OCI-LY1 (cell line): ENCODE measurements at regions not wholly inside any gene's neighbourhood (a gene's known extent, or its start where the extent isn't known, plus 50 kb on each side); places are given as distances from the start of the nearest gene placed in this dataset.
A peak's percentile ranks its signal among the peaks of the same experiment; 100 is the strongest.
"Not testable (repeated sequence)": the region's sequence is repeated elsewhere in the genome, so short reads cannot be mapped to it uniquely, and the experiment has no call there.

Experiments
- H2AFZ ChIP-seq: fragments of 200-600 bp; sonication (generic), shearing (Covaris generic); 2 replicates; pipeline ENCODE4 v1.6.0; 2014; ENCODE audit warnings: antibody characterized with exemption, mild to moderate bottlenecking, low read length
- H3F3A ChIP-seq: fragments of 200-600 bp; sonication (generic), shearing (Covaris generic); 2 replicates; pipeline ENCODE4 v1.6.0; 2014; ENCODE audit warnings: mild to moderate bottlenecking, antibody characterized with exemption, low read length, moderate library complexity; ENCODE audit not compliant: insufficient read depth
- H3K27ac ChIP-seq: fragments of 200-600 bp; sonication (generic); 2 replicates; pipeline ENCODE4 v1.5.1; 2014; ENCODE audit warnings: low read length, mixed run types, mild to moderate bottlenecking, low read depth; ENCODE audit not compliant: poor library complexity, severe bottlenecking
- H3K27me3 ChIP-seq: fragments of 200-600 bp; sonication (generic); 2 replicates; pipeline ENCODE4 v1.6.0; 2014; ENCODE audit warnings: antibody characterized with exemption, mild to moderate bottlenecking, low read length, moderate library complexity; ENCODE audit not compliant: insufficient read depth
- H3K36me3 ChIP-seq: fragments of 200-600 bp; sonication (generic); 2 replicates; pipeline ENCODE4 v1.6.1; 2014; ENCODE audit warnings: mild to moderate bottlenecking, antibody characterized with exemption, low read length, moderate library complexity, mixed read lengths; ENCODE audit not compliant: insufficient read depth
- H3K4me1 ChIP-seq: fragments of 200-600 bp; sonication (generic); 2 replicates; pipeline ENCODE4 v1.5.1; 2014; ENCODE audit warnings: mild to moderate bottlenecking, low read length, moderate library complexity; ENCODE audit not compliant: insufficient read depth, severe bottlenecking
- H3K4me2 ChIP-seq: fragments of 200-600 bp; sonication (generic), shearing (Covaris generic); 2 replicates; pipeline ENCODE4 v1.6.1; 2014; ENCODE audit warnings: low read length
- H3K4me3 ChIP-seq: fragments of 200-600 bp; sonication (generic); 2 replicates; pipeline ENCODE4 v1.5.1; 2014; ENCODE audit warnings: low read length, low read depth, mild to moderate bottlenecking, mixed read lengths; ENCODE audit not compliant: poor library complexity, severe bottlenecking
- H3K79me2 ChIP-seq: fragments of 200-600 bp; shearing (Covaris generic); 2 replicates; pipeline ENCODE4 v1.6.1; 2016; ENCODE audit warnings: mixed run types, low read length, mixed read lengths; ENCODE audit not compliant: insufficient read depth
- H3K9ac ChIP-seq: fragments of 200-600 bp; sonication (generic), shearing (Covaris generic); 2 replicates; pipeline ENCODE4 v1.6.1; 2014; ENCODE audit warnings: mild to moderate bottlenecking, low read length, mixed read lengths
- H3K9me2 ChIP-seq: fragments of 200-600 bp; sonication (generic), shearing (Covaris generic); 2 replicates; pipeline ENCODE4 v1.6.1; 2014; ENCODE audit warnings: low read depth, mild to moderate bottlenecking, low read length, mixed read lengths
- H3K9me3 ChIP-seq: fragments of 200-600 bp; shearing (Covaris generic); 2 replicates; pipeline ENCODE4 v1.6.1; 2014; ENCODE audit warnings: low read length, mixed read lengths
- H4K20me1 ChIP-seq: fragments of 200-600 bp; sonication (generic), shearing (Covaris generic); 2 replicates; pipeline ENCODE4 v1.6.0; 2016; ENCODE audit warnings: mild to moderate bottlenecking, low read length; ENCODE audit not compliant: insufficient read depth
- EZH2 ChIP-seq: fragments of 200-600 bp; sonication (generic), shearing (Covaris generic); IDR thresholded peaks from 2 replicates; pipeline ENCODE4 v1.8.0; 2017; ENCODE audit warnings: borderline replicate concordance, mixed run types, mild to moderate bottlenecking, antibody characterized with exemption, low read length, moderate library complexity, mixed read lengths
- TF ChIP-seq, protein P1 (sequence below): fragments of 200-600 bp; sonication (generic), shearing (Covaris generic); IDR thresholded peaks from 2 replicates; pipeline ENCODE4 v1.5.1; 2017; ENCODE audit warnings: mild to moderate bottlenecking, antibody characterized with exemption, low read length, moderate library complexity, mixed read lengths

DNA sequence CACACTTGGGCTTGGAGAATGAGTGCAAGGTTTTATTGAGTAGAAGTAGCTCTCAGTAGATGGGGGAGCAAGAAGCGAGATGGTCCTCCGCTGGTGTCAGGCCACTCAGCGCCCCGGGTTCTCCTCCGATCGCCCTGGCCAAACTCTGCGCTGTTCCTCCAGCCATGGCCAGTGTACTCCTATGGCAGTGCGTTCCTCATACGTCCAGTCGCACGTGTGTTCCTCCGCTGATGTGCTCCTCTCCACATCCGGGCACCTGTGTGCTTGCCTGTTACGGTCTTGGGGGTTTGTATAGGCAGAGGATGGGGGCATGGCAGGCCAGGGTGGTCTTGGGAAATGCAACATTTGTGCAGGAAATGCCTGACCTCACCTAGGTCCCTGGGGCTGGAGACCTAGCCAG is 1899.4 kb downstream of the PCDH9 start:
- no peaks in the 10 kb centered on the region for H4K20me1 ChIP-seq
- peaks cover 7% of the 10 kb centered on the region for H3K4me1 ChIP-seq
- no peak overlapping the region for H3K4me3 ChIP-seq
- no peak overlapping the region for H3K4me2 ChIP-seq
- no peak overlapping the region for H3K9ac ChIP-seq
- H3K79me2 ChIP-seq, result no peaks in the 10 kb centered on the region
- H3K9me3 ChIP-seq, result no peaks in the 10 kb centered on the region
- H3K27me3 ChIP-seq, result no peaks in the 10 kb centered on the region
- H2AFZ ChIP-seq, result no peak overlapping the region
- H3K36me3 ChIP-seq, result no peaks in the 10 kb centered on the region
- no peak overlapping the region for H3K27ac ChIP-seq
- TF ChIP-seq, protein P1, sequence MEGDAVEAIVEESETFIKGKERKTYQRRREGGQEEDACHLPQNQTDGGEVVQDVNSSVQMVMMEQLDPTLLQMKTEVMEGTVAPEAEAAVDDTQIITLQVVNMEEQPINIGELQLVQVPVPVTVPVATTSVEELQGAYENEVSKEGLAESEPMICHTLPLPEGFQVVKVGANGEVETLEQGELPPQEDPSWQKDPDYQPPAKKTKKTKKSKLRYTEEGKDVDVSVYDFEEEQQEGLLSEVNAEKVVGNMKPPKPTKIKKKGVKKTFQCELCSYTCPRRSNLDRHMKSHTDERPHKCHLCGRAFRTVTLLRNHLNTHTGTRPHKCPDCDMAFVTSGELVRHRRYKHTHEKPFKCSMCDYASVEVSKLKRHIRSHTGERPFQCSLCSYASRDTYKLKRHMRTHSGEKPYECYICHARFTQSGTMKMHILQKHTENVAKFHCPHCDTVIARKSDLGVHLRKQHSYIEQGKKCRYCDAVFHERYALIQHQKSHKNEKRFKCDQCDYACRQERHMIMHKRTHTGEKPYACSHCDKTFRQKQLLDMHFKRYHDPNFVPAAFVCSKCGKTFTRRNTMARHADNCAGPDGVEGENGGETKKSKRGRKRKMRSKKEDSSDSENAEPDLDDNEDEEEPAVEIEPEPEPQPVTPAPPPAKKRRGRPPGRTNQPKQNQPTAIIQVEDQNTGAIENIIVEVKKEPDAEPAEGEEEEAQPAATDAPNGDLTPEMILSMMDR, result no peak
- TF ChIP-seq EZH2, result no peak
- no peaks in the 10 kb centered on the region for H3F3A ChIP-seq
- H3K9me2 ChIP-seq, result no peaks in the 10 kb centered on the region

DNA sequence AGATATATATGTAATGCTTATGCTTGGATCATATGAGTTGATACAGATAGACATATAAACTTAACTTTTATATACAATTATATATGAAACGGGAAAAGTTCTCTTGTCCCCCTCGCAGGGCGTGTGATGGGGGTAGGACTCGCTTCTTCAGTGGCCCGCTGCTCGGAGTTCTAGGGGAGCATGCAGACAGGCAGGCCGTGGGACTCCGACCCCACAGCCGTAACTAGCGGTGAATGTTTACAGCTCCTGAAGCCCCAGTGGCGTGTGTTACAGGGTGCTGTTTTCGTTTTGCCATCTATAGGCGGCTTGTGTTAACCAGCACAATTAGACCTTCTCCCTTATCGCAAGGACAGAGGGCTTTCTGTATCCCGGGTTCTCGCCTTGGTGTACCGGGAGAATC is 1899.8 kb downstream of the PCDH9 start:
- no peaks in the 10 kb centered on the region for H4K20me1 ChIP-seq
- H3K9me2 ChIP-seq, result no peaks in the 10 kb centered on the region
- H3F3A ChIP-seq, result no peaks in the 10 kb centered on the region
- no peaks in the 10 kb centered on the region for H3K79me2 ChIP-seq
- H3K4me2 ChIP-seq, result no peak overlapping the region
- no peak overlapping the region for H3K27ac ChIP-seq
- H3K4me1 ChIP-seq, result peaks cover 4% of the 10 kb centered on the region
- H3K36me3 ChIP-seq, result no peaks in the 10 kb centered on the region
- H2AFZ ChIP-seq, result no peak overlapping the region
- no peak overlapping the region for H3K9ac ChIP-seq
- H3K4me3 ChIP-seq, result no peak overlapping the region
- no peaks in the 10 kb centered on the region for H3K9me3 ChIP-seq
- H3K27me3 ChIP-seq, result no peaks in the 10 kb centered on the region
- TF ChIP-seq, protein P1, result no peak
- TF ChIP-seq EZH2, result no peak

- not testable (repeated sequence) for H4K20me1 ChIP-seq
Observed at GRCh38 chr13:65323192-65323591, 1906.9 kb downstream of the PCDH9 start.

DNA sequence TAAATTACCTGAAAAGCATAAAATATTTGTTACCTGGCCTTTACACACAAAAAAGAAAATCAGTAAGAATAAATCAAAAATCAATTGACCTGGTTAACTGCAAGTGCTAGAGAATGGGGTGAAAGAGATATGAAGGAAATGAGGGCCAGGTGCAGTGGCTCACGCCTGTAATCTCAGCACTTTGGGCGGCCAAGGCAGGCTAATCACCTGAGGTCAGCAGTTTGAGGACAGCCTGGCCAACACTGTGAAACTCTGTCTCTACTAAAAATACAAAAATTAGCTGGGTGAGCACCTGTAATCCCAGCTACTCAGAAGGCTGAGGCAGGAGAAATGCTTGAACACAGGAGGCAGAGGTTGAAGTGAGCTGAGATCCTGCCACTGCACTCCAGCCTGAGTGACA is 1908.7 kb downstream of the PCDH9 start:
- not testable (repeated sequence) for H3K9me3 ChIP-seq, H3K79me2 ChIP-seq, H4K20me1 ChIP-seq, H3K27me3 ChIP-seq, H3K36me3 ChIP-seq, H3K9ac ChIP-seq, H3K4me3 ChIP-seq, H3K4me2 ChIP-seq, H3K4me1 ChIP-seq, H3K27ac ChIP-seq, H3K9me2 ChIP-seq, H2AFZ ChIP-seq, H3F3A ChIP-seq

More at GRCh38 chr13:65323192-65323591, 1906.9 kb downstream of the PCDH9 start:
- H3F3A ChIP-seq, H3K4me2 ChIP-seq, H3K27ac ChIP-seq, H3K9me3 ChIP-seq, H3K36me3 ChIP-seq, H3K79me2 ChIP-seq, H3K9ac ChIP-seq, H3K27me3 ChIP-seq, H3K4me1 ChIP-seq, H3K4me3 ChIP-seq, H3K9me2 ChIP-seq: not testable (repeated sequence)
- 0 out of 2 replicates have a peak overlapping the region, but pooled peaks have one; percentile 62 for H2AFZ ChIP-seq
